ENCODE measurements at regions not wholly inside any gene's neighbourhood (a gene's known extent, or its start where the extent isn't known, plus 50 kb on each side); places are given as distances from the start of the nearest gene placed in this dataset.

DNA sequence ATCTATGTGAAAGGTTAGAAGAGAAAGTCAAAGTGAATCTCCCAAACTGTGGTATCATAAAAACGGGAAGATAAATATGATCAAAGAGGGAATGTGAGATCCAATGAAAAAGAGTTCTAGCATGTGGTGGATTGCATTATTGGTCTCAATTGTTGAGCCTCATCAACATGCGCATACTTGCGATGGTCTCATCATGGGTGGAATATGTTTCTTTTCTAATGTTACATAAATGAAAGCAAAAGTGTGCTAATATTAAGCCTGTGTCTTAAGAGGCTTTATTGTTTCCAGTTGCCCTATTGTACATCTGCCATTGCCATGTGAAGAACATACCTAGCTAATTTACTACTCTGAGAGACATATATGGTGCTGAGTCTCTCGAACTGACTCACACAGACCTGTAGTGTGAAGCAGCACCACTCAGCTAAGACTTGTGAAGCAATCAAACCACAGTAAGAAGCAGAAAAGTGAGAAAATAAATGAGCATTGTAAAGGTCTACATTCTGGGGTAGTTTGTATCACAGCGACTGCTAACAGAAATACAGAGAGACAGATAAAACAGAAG, 645.5 kb upstream of the PCDH15 start:
- DNase-seq (ENCODE audit: extremely low spot score, insufficient read length, low read depth) (no peak), FAIRE-seq (no peak)

GRCh38 chr10:55441777-55442176, 640.7 kb upstream of the PCDH15 start:
- FAIRE-seq (no peak), DNase-seq (ENCODE audit: extremely low spot score, insufficient read length, low read depth) (no peak)

DNA sequence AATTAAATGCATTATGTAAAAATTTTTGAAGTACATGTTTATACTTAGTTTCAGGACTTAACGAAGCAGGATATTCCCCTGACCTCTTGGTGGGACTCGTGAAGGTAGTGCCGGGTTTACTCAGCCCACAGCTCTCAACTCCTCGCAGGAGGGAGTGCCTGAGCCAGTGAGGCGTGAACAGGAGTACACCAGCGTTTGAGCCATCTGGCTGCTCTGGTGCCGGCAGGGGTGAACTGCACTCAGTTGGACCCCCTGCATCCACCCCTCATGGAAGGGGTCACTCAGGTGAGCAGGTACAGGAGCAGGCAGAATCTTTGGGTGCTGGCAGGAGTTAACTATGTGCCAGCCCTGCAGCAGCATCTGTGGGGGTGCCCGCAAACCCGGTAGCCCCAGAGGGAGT, 625.1 kb upstream of the PCDH15 start:
- FAIRE-seq (no peak), DNase-seq (ENCODE audit: extremely low spot score, insufficient read length, low read depth) (no peak)

DNA sequence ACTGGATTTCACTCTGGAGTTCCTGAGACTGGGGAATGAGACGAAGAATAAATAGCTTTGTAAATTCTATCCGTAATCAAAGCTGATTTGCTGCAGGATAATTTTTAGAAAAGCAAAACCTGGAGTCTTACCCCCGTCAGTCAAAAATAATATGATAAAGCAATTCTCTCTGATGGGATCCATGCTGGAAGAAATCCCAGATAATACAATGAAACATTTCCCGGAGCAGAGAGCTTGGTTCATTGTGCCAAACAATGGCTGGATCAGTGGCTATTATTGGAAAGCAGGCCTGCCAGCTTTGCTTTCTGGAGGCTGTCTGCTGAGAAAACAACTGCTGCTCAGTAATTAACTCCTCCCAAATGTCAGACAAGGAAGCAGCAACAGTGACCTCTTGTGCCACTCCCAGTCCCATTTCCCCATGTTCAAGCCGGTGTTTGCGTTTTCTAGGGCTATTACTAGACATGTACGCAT, 609.4 kb upstream of the PCDH15 start:
- DNase-seq (ENCODE audit: extremely low spot score, insufficient read length, low read depth) (no peak), FAIRE-seq (no peak)

GRCh38 chr10:55404094-55404493, 603.1 kb upstream of the PCDH15 start:
- FAIRE-seq: no peak

GRCh38 chr10:55400075-55400849, 599.2 kb upstream of the PCDH15 start:
- FAIRE-seq: no peak
- no peak for DNase-seq (ENCODE audit: extremely low spot score, insufficient read length, low read depth)

More at GRCh38 chr10:55404094-55404493, 603.1 kb upstream of the PCDH15 start:
- no peak for DNase-seq (ENCODE audit: extremely low spot score, insufficient read length, low read depth)

DNA sequence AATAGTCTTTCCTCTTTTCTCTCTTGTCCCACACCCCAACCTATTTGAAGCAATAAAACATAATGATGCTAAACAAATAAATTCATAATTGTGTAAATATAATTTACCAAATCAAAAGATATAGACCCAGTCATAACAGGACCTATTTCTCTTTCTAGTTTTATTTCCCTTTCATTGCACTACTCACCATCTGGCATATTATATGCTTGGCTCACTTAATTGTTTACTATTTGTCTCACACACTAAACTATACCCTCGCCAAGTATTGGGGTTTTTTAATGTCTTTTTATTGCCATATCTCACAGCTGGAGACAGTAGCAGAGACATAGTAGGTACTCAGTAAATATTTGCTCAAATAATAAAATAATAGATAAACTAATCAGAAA, 597.5 kb upstream of the PCDH15 start:
- no peak for FAIRE-seq
- no peak for DNase-seq (ENCODE audit: extremely low spot score, insufficient read length, low read depth)

GRCh38 chr10:55397777-55398496, 596.9 kb upstream of the PCDH15 start:
- DNase-seq (ENCODE audit: extremely low spot score, insufficient read length, low read depth) (no peak), FAIRE-seq (no peak)

GRCh38 chr10:55378196-55378595, 577.2 kb upstream of the PCDH15 start:
- DNase-seq (ENCODE audit: extremely low spot score, insufficient read length, low read depth) (no peak), FAIRE-seq (no peak)

- DNase-seq (ENCODE audit: extremely low spot score, insufficient read length, low read depth): no peak
- FAIRE-seq: no peak
Measured at GRCh38 chr10:55374917-55375316, 573.9 kb upstream of the PCDH15 start.

DNA sequence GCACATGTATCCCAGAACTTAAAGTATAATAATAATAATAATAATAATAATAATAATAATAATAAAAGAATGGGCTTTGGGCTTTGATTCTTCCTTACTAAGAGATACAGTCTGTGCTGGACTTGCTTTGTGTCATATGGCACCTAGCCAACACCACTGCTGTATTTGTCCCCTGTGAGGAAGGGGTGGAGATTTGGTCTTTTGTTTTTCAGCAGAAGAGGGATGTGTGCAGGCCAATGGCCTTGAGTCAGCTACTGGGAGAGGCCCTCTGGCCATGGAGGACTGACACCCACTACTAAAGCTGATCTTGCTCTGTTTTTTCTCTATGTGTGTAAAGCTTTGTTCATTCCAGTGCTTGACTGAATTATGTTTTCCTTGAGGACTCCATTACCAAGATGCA, 573.0 kb upstream of the PCDH15 start:
- no peak for FAIRE-seq
- no peak for DNase-seq (ENCODE audit: extremely low spot score, insufficient read length, low read depth)

- FAIRE-seq (no peak), DNase-seq (ENCODE audit: extremely low spot score, insufficient read length, low read depth) (no peak)
Measured at GRCh38 chr10:55369670-55370420, 568.8 kb upstream of the PCDH15 start.

- FAIRE-seq: no peak
- DNase-seq (ENCODE audit: extremely low spot score, insufficient read length, low read depth): no peak
Measured at GRCh38 chr10:55368467-55368866, 567.4 kb upstream of the PCDH15 start.

DNA sequence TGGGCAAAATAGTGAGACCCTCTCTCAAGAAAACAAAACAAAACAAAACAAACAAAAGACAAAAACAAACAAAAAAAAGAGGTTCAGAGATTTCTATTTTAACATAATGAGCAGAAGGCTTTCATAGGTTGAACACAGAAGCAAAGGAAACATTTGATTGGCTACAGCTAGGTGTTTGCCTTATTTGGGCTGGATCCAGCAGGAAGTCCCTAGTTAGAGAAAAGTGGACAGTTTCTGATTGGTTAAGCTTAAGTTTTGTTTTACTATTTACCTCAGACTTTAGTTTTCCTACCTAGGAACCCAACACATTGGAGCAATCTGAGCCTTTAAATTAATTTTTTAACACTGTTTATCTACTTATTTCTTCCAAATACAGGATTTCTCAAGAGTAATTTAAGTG, 566.5 kb upstream of the PCDH15 start:
- DNase-seq (ENCODE audit: extremely low spot score, insufficient read length, low read depth): no peak
- no peak for FAIRE-seq

DNA sequence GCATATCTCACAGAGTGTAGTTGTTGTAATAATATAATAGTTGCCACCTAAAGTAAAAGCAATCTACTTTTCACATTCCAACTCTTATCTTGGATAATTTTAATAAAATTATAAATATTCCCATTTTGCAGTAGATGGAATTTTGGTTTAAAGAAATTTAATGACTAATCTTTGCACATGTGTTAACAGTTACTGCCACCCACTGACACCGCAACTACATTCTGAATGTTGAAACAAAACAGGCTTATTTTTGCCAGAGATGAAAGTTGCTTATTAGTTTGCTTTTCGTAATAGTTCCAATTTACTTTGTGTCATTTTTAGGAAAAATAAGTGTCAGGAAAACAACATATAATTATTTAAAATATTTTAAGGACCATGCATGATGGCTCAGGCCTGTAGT, 557.5 kb upstream of the PCDH15 start:
- DNase-seq (ENCODE audit: extremely low spot score, insufficient read length, low read depth): no peak
- no peak for FAIRE-seq

GRCh38 chr10:55353414-55353813, 552.4 kb upstream of the PCDH15 start:
- no peak for DNase-seq (ENCODE audit: extremely low spot score, insufficient read length, low read depth)
- FAIRE-seq: no peak

DNA sequence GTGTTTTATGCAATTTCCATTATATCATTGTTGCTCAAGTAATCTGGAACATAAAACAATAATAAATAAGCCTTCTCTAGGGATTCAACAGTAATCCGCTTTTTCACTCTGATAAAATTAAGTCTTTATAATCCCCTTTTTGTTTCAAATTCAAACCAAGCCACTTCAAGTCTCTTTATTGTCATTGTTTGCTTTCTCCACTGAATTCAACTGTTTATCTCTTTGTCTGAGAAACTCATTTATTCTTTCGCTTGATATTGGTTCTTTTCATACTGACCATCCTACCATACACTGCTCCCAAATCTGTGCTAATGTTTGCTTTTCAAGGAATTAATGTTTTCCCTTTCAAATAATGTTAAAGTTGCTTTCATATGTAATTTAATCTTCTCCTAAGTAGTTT, 550.4 kb upstream of the PCDH15 start:
- FAIRE-seq: no peak

DNA sequence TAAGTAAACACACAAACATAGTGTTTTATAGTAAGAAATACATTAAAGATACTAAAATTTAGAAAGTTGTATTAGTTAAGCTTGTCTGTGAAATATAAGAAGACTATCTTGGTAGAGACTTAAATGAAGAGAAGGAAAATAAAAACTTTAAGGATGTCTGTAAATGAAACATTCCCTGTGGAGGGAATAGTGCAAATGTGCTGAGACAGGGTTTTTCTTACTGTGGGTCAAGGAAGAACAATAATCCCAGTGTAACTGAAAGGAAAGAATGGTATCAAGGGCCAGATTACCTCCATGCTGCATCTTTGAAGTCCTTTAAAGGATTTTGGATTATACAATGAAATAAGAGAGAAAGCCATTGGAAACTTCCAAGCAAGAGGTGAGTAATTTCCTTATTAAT, 547.5 kb upstream of the PCDH15 start:
- DNase-seq (ENCODE audit: extremely low spot score, insufficient read length, low read depth) (no peak), FAIRE-seq (no peak)

More for the DNA sequence above, 550.4 kb upstream of the PCDH15 start:
- DNase-seq (ENCODE audit: extremely low spot score, insufficient read length, low read depth): no peak

DNA sequence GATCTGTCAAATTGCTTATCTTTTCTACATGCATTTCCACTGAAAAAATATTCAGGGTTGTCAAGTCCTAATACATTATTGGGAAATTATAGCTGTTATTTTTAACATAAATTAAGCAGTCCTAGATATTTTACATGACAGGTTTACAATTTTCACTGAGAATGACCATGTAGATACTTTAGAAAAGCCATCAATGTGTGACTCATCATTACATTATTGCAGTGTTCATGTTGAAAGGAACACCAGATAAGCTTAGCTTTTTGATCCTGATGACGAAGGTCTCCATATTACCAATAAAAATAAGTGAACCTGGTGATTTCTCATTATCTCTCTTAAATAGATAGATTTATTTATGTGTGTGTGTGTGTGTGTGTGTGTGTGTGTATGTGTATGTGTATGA, 529.5 kb upstream of the PCDH15 start:
- no peak for DNase-seq (ENCODE audit: extremely low spot score, insufficient read length, low read depth)
- FAIRE-seq: no peak

GRCh38 chr10:55329796-55330195, 528.8 kb upstream of the PCDH15 start:
- DNase-seq (ENCODE audit: extremely low spot score, insufficient read length, low read depth) (no peak), FAIRE-seq (no peak)

Measured in GM18507 (cell line).